Astrocyte (in vitro differentiated cells and primary cell): ENCODE measurements at regions not wholly inside any gene's neighbourhood (a gene's known extent, or its start where the extent isn't known, plus 50 kb on each side); places are given as distances from the start of the nearest gene placed in this dataset.

ENCODE experiments used
- DNase-seq: peaks from one replicate; pipeline ENCODE4 v3.0.0-alpha.2; 2010; ENCODE audit warnings: low read depth
- FAIRE-seq: peaks from 2 replicates; lab custom pipeline; 2011; peaks lifted over from hg19 to GRCh38; lab: Jason Lieb, UNC
- H2AFZ ChIP-seq: 2 replicates; pipeline ENCODE4 v1.6.0; 2012; ENCODE audit warnings: low read depth, low read length, inconsistent platforms
- H3K27ac ChIP-seq: 2 replicates; pipeline ENCODE4 v1.5.1; 2011; ENCODE audit warnings: low read depth, low read length, inconsistent platforms
- H3K27me3 ChIP-seq: 2 replicates; pipeline ENCODE4 v1.6.0; 2011; ENCODE audit warnings: low read length, inconsistent platforms; ENCODE audit not compliant: insufficient read depth
- H3K36me3 ChIP-seq: 2 replicates; pipeline ENCODE4 v1.5.1; 2011; ENCODE audit warnings: low read length, inconsistent platforms; ENCODE audit not compliant: insufficient read depth
- H3K4me1 ChIP-seq: 2 replicates; pipeline ENCODE4 v1.5.1; 2011; ENCODE audit warnings: low read length, inconsistent platforms; ENCODE audit not compliant: insufficient read depth
- H3K4me2 ChIP-seq: 2 replicates; pipeline ENCODE4 v1.6.0; 2012; ENCODE audit warnings: low read length, inconsistent platforms
- H3K4me3 ChIP-seq: 2 replicates; pipeline ENCODE4 v1.5.1; 2011; ENCODE audit warnings: low read depth, mild to moderate bottlenecking, low read length, inconsistent platforms; ENCODE audit not compliant: insufficient read depth
- H3K79me2 ChIP-seq: 2 replicates; pipeline ENCODE4 v1.6.0; 2012; ENCODE audit warnings: mild to moderate bottlenecking, low read length, inconsistent platforms; ENCODE audit not compliant: insufficient read depth
- H3K9ac ChIP-seq: 2 replicates; pipeline ENCODE4 v1.6.0; 2012; ENCODE audit warnings: mild to moderate bottlenecking, low read length, inconsistent platforms
- H3K9me3 ChIP-seq: 2 replicates; pipeline ENCODE4 v1.5.1; 2012; ENCODE audit warnings: low read depth, mild to moderate bottlenecking, low read length, inconsistent platforms; ENCODE audit not compliant: insufficient read depth
- H4K20me1 ChIP-seq: 2 replicates; pipeline ENCODE4 v1.6.0; 2012; ENCODE audit warnings: low read length, inconsistent platforms; ENCODE audit not compliant: insufficient read depth
- H3K27ac Mint-ChIP-seq: one replicate; pipeline ENCODE4 v1.8.0; 2021; ENCODE audit warnings: mild to moderate bottlenecking, mixed read lengths; ENCODE audit not compliant: unreplicated experiment
- H3K27me3 Mint-ChIP-seq: one replicate; pipeline ENCODE4 v1.8.0; 2021; ENCODE audit warnings: low read depth, mixed read lengths; ENCODE audit not compliant: unreplicated experiment
- H3K36me3 Mint-ChIP-seq: one replicate; pipeline ENCODE4 v1.8.0; 2021; ENCODE audit warnings: low read depth, mixed read lengths; ENCODE audit not compliant: unreplicated experiment
- H3K4me1 Mint-ChIP-seq: one replicate; pipeline ENCODE4 v1.8.0; 2021; ENCODE audit warnings: low read depth, mixed read lengths; ENCODE audit not compliant: unreplicated experiment
- H3K4me3 Mint-ChIP-seq: one replicate; pipeline ENCODE4 v1.8.0; 2021; ENCODE audit warnings: mild to moderate bottlenecking, moderate library complexity, mixed read lengths; ENCODE audit not compliant: unreplicated experiment
- H3K9me3 Mint-ChIP-seq: one replicate; pipeline ENCODE4 v1.8.0; 2021; ENCODE audit warnings: mild to moderate bottlenecking, mixed read lengths; ENCODE audit not compliant: unreplicated experiment
- EZH2 ChIP-seq: IDR thresholded peaks from 2 replicates; pipeline ENCODE4 v1.6.1; 2012; ENCODE audit warnings: mild to moderate bottlenecking, low read length, inconsistent platforms; ENCODE audit not compliant: insufficient read depth
- TF ChIP-seq, protein P1 (sequence below): IDR thresholded peaks from 2 replicates; pipeline ENCODE4 v1.5.1; 2011; ENCODE audit warnings: low read depth, mild to moderate bottlenecking, inconsistent platforms, low read length, moderate library complexity; ENCODE audit not compliant: insufficient read depth

DNA sequence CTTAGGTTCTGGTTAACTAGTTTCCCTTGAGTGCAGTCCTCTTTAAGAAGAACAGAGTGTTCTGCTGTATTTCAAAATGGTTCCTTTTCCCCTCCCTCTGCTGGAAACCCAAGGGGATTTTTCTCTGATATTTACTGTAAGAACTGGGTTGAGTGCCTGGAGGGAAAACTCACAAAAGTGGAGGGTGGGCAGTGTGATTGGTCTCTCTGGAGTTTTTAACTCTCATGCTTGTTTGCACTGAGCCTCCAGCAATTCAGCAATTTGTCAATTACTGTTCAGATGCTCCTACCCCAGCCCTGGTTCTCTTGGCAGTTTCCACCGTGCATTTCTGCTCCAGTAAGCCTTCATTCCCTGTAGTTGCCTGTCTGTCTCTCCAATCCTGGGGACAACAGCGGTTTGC, 273.4 kb upstream of the SORCS1 start:
- H3K4me3 ChIP-seq, result no peak overlapping the region
- H3K27me3 Mint-ChIP-seq, result no peaks in the 10 kb centered on the region
- H3K4me1 Mint-ChIP-seq, result peaks cover 10% of the 10 kb centered on the region
- H3K4me3 Mint-ChIP-seq, result no peak overlapping the region
- H3K27ac Mint-ChIP-seq, result no peak overlapping the region
- H3K36me3 ChIP-seq, result no peaks in the 10 kb centered on the region
- no peaks in the 10 kb centered on the region for H3K4me1 ChIP-seq
- no peak overlapping the region for H3K27ac ChIP-seq
- no peak for FAIRE-seq
- H3K4me2 ChIP-seq, result no peak overlapping the region
- H3K9ac ChIP-seq, result no peak overlapping the region
- no peaks in the 10 kb centered on the region for H3K79me2 ChIP-seq
- no peaks in the 10 kb centered on the region for H3K36me3 Mint-ChIP-seq
- H3K9me3 ChIP-seq, result no peaks in the 10 kb centered on the region
- no peaks in the 10 kb centered on the region for H4K20me1 ChIP-seq
- no peak overlapping the region for H2AFZ ChIP-seq
- TF ChIP-seq EZH2, result no peak
- TF ChIP-seq, protein P1, sequence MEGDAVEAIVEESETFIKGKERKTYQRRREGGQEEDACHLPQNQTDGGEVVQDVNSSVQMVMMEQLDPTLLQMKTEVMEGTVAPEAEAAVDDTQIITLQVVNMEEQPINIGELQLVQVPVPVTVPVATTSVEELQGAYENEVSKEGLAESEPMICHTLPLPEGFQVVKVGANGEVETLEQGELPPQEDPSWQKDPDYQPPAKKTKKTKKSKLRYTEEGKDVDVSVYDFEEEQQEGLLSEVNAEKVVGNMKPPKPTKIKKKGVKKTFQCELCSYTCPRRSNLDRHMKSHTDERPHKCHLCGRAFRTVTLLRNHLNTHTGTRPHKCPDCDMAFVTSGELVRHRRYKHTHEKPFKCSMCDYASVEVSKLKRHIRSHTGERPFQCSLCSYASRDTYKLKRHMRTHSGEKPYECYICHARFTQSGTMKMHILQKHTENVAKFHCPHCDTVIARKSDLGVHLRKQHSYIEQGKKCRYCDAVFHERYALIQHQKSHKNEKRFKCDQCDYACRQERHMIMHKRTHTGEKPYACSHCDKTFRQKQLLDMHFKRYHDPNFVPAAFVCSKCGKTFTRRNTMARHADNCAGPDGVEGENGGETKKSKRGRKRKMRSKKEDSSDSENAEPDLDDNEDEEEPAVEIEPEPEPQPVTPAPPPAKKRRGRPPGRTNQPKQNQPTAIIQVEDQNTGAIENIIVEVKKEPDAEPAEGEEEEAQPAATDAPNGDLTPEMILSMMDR, result no peak
- H3K27me3 ChIP-seq, result no peaks in the 10 kb centered on the region
- no peak for DNase-seq
- no peaks in the 10 kb centered on the region for H3K9me3 Mint-ChIP-seq

DNA sequence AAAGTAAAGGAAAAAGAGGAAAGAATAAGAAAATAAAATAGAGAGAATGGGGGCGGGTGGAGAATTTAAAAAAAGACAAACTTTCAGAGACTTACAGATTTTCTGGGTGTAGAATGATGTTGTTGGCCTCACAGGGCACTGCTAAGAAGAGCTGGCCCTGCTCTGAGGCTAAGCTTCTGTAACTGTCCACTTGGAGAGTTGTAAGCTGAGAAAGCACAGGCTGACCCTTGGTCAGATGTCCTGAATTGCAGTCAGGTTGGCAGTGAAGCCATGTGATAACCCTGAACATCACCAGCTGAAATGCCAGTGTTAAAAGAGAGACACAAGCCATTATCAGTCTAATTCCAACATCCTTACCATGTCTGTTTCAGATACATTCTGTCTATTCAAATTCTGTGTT, 272.1 kb upstream of the SORCS1 start:
- H2AFZ ChIP-seq, result no peak overlapping the region
- TF ChIP-seq, protein P1, result no peak
- TF ChIP-seq EZH2, result no peak
- Mint-ChIP-seq H3K27ac (no peak overlapping the region), H3K4me3 (no peak overlapping the region), H3K4me1 (peaks cover 2% of the 10 kb centered on the region), H3K27me3 (no peaks in the 10 kb centered on the region), H3K9me3 (no peaks in the 10 kb centered on the region), H3K36me3 (no peaks in the 10 kb centered on the region)
- no peak overlapping the region for H3K9ac ChIP-seq
- no peak overlapping the region for H3K27ac ChIP-seq
- FAIRE-seq (no peak), DNase-seq (no peak)
- no peak overlapping the region for H3K4me3 ChIP-seq
- no peaks in the 10 kb centered on the region for H4K20me1 ChIP-seq
- H3K27me3 ChIP-seq, result no peaks in the 10 kb centered on the region
- no peaks in the 10 kb centered on the region for H3K4me1 ChIP-seq
- H3K36me3 ChIP-seq, result no peaks in the 10 kb centered on the region
- H3K79me2 ChIP-seq, result no peaks in the 10 kb centered on the region
- no peaks in the 10 kb centered on the region for H3K9me3 ChIP-seq
- H3K4me2 ChIP-seq, result no peak overlapping the region

- Histone ChIP-seq H3K9me3 (no peaks in the 10 kb centered on the region), H3K4me3 (no peak overlapping the region), H2AFZ (no peak overlapping the region), H3K9ac (no peak overlapping the region), H4K20me1 (no peaks in the 10 kb centered on the region), H3K79me2 (no peaks in the 10 kb centered on the region), H3K27ac (no peak overlapping the region), H3K36me3 (no peaks in the 10 kb centered on the region), H3K4me1 (no peaks in the 10 kb centered on the region), H3K4me2 (no peak overlapping the region), H3K27me3 (no peaks in the 10 kb centered on the region)
- Mint-ChIP-seq H3K9me3 (no peaks in the 10 kb centered on the region), H3K27me3 (no peaks in the 10 kb centered on the region), H3K4me3 (no peak overlapping the region), H3K4me1 (no peaks in the 10 kb centered on the region), H3K27ac (no peak overlapping the region), H3K36me3 (no peaks in the 10 kb centered on the region)
- TF ChIP-seq, protein P1, result no peak
- no peak for TF ChIP-seq EZH2
- FAIRE-seq (no peak), DNase-seq (no peak)
Measured at GRCh38 chr10:107434854-107435253, 270.3 kb upstream of the SORCS1 start.
